C4-2B (cell line): ENCODE measurements at regions not wholly inside any gene's neighbourhood (a gene's known extent, or its start where the extent isn't known, plus 50 kb on each side); places are given as distances from the start of the nearest gene placed in this dataset.

Experiments used
- CTCF ChIP-seq: fragments of 450-650 bp; conservative IDR thresholded peaks from 2 replicates; pipeline ENCODE4 v1.5.1; 2017; ENCODE audit warnings: mild to moderate bottlenecking
- ZFX ChIP-seq: fragments of 450-650 bp; IDR thresholded peaks from 2 replicates; pipeline ENCODE4 v1.6.1; 2017

- TF ChIP-seq CTCF (no peak), ZFX (no peak)
Measured at GRCh38 chr7:12826079-12826478, 138.6 kb downstream of the ARL4A start.
